ENCODE measurements at regions not wholly inside any gene's neighbourhood (a gene's known extent, or its start where the extent isn't known, plus 50 kb on each side); places are given as distances from the start of the nearest gene placed in this dataset.

- TF ChIP-seq POLR2AphosphoS5 (IDR thresholded peaks at IDR 0.05; ENCODE audit: low read depth, low read length) (no peak), YY1 (IDR thresholded peaks at IDR 0.05; ENCODE audit: low read depth, low read length) (no peak), POLR2A (IDR thresholded peaks at IDR 0.05; ENCODE audit: control extremely low read depth in 1 of 2, low read depth in 2 of 2, low read length in 2 of 2) (no peak), RAD21 (IDR thresholded peaks at IDR 0.05 in 1 of 2, conservative IDR thresholded peaks at IDR 0.05 in 1 of 2; ENCODE audit: low read depth in 2 of 2, low read length in 2 of 2) (no peak), BRCA1 (IDR thresholded peaks at IDR 0.05; ENCODE audit: low read depth, low read length) (no peak), CTCF (IDR thresholded peaks at IDR 0.05; ENCODE audit: control extremely low read depth in 1 of 3, insufficient read depth in 1 of 3, low read depth in 1 of 3, low read length in 3 of 3) (no peak), JUND (IDR thresholded peaks at IDR 0.05; ENCODE audit: low read length) (no peak), GABPA (IDR thresholded peaks at IDR 0.05; ENCODE audit: borderline replicate concordance, insufficient read depth, low read length) (no peak)
Measured at GRCh38 chr7:57385668-57386067, 64.3 kb upstream of the ZNF716 start.

Measured in H1 (cell line).